Adrenal gland (tissue), 9 donors: ENCODE measurements at regions not wholly inside any gene's neighbourhood (a gene's known extent, or its start where the extent isn't known, plus 50 kb on each side); places are given as distances from the start of the nearest gene placed in this dataset.

ENCODE experiments used
- DNase-seq, 7 donors: peaks; one replicate each; pipeline ENCODE4 v3.0.0-alpha.2; 2019 to 2020
- H3K27ac ChIP-seq, 5 donors: fragments of 200-600 bp; sonication (generic) in 4 of 5; 1 replicate in 3 of 5; 2 replicates in 2 of 5; pipeline versions ENCODE4 v1.5.1 to v1.8.0; 2016 to 2020; ENCODE audit warnings: mild to moderate bottlenecking in 1 of 5
- H3K27me3 ChIP-seq: fragments of 200-600 bp; 2 replicates; pipeline ENCODE4 v1.8.0; 2021
- H3K36me3 ChIP-seq, 2 donors: fragments of 200-600 bp; replicated peaks in 1 of 2; 1 replicate in 1 of 2; 2 replicates in 1 of 2; pipeline versions ENCODE4 v1.5.1 to v1.8.0; 2018 to 2022
- H3K4me1 ChIP-seq, 2 donors: fragments of 200-600 bp; replicated peaks in 1 of 2; 1 replicate in 1 of 2; 2 replicates in 1 of 2; pipeline versions ENCODE4 v1.5.1 to v1.8.0; 2018 to 2021
- H3K4me3 ChIP-seq, 4 donors: fragments of 200-600 bp; sonication (generic) in 3 of 4; one replicate each; pipeline ENCODE4 v1.5.1; 2016 to 2018
- H3K9me3 ChIP-seq, 3 donors: fragments of 200-600 bp; sonication (generic) in 1 of 3; replicated peaks in 1 of 3; 1 replicate in 2 of 3; 2 replicates in 1 of 3; pipeline versions ENCODE4 v1.5.1 to v1.8.0; 2016 to 2021
- POLR2A ChIP-seq, 2 donors: fragments of 450-650 bp; IDR thresholded peaks; one replicate each; pipeline ENCODE4 v1.6.1; 2017; ENCODE audit warnings: antibody characterized with exemption in 2 of 2, mild to moderate bottlenecking in 2 of 2, moderate library complexity in 1 of 2
- WGBS, 4 donors: extraction: QIAGEN DNeasy Blood & Tissue Kit in 2 of 4; methylation state at CpG; one replicate each; pipeline versions ENCODE4 v1.1.5 to v1.1.7; 2013 to 2017; 5-methylcytosine and 5-hydroxymethylcytosine counted together
- intact Hi-C, 2 donors: fragments of 100-400 bp; cut with DNase I; formaldehyde crosslinking; loops; one replicate each; pipeline versions ENCODE4 v1.14.1 to v1.15.0; 2022 to 2023
- TF ChIP-seq, protein P1 (sequence below), 6 experiments: fragments of 450-650 bp in 4 of 6; fragments of 200-600 bp in 2 of 6; sonication (generic) in 1 of 6; IDR thresholded peaks; 1 replicate in 5 of 6; 2 replicates in 1 of 6; pipeline versions ENCODE4 v1.5.1 to v1.8.0; 2016 to 2021; ENCODE audit warnings: antibody characterized with exemption in 6 of 6, mild to moderate bottlenecking in 2 of 6, moderate library complexity in 1 of 6
- donor health status: healthy with polysubstance abuse.
- donor health status: Bipolar disorder and iron deficiency.
- donor health status: DM: yes; HTN: yes; CAD: no.
- donor health status: DM: no; HTN: no; CAD: no.
- donor health status: DM: no; HTN: no; CAD: no.

DNA sequence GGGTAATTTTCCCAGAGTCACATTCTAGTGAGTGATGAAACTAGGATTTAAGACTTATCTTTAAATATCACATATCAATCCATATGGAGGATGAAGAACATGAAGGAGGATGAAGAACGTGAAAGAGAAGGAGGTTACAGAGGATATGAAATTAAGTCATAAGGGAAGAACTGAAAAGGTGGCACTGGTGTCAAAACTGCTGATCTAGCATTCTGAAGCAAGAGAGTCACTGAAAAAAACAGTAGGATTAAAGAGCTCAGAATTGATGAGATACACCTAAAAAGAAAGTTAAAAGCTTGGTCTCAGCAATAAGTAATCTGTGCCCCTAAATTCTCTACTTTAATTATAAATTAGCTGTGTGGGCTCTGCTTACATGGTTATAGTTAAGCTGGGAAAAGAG lies 156.5 kb downstream of the KCTD12 start:
- no peak for DNase-seq
- TF ChIP-seq, protein P1, sequence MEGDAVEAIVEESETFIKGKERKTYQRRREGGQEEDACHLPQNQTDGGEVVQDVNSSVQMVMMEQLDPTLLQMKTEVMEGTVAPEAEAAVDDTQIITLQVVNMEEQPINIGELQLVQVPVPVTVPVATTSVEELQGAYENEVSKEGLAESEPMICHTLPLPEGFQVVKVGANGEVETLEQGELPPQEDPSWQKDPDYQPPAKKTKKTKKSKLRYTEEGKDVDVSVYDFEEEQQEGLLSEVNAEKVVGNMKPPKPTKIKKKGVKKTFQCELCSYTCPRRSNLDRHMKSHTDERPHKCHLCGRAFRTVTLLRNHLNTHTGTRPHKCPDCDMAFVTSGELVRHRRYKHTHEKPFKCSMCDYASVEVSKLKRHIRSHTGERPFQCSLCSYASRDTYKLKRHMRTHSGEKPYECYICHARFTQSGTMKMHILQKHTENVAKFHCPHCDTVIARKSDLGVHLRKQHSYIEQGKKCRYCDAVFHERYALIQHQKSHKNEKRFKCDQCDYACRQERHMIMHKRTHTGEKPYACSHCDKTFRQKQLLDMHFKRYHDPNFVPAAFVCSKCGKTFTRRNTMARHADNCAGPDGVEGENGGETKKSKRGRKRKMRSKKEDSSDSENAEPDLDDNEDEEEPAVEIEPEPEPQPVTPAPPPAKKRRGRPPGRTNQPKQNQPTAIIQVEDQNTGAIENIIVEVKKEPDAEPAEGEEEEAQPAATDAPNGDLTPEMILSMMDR (IDR thresholded peaks at IDR 0.05) = no peak
- no peak for TF ChIP-seq POLR2A (IDR thresholded peaks at IDR 0.05)
- Histone ChIP-seq H3K27me3 (no peaks in the 10 kb centered on the region), H3K4me3 (no peak overlapping the region), H3K36me3 (no peaks in the 10 kb centered on the region), H3K4me1 (peaks cover 1 to 8% of the 10 kb centered on the region in 2 donors), H3K27ac (no peak overlapping the region), H3K9me3 (no peaks in the 10 kb centered on the region)
- intact Hi-C loops = no loop called here
- WGBS, 4 donors = 76 to 83% (median 80%) methylated on average over 1 of the region's 1 CpG

DNA sequence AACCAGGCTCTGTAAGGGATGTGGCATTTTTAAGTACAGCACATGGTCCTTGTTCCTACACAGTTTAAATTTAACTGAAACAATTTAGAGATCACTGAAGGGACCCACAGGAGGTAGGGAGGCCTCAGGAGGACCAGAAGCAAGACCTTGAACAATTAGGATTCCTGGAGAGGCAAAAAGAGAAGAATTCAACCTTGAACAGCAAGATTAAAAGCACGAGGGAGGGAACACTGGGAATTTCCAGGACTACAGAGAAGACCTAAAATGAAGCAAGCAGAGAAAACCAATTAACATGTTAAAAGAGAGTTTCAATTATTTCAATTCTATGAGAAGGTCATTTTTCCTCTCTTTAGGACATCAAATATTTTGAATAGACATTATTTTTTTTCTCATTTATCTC lies 160.3 kb downstream of the KCTD12 start:
- H3K36me3 ChIP-seq = no peaks in the 10 kb centered on the region
- intact Hi-C loops = no loop called here
- H3K27me3 ChIP-seq = no peaks in the 10 kb centered on the region
- no peak overlapping the region for H3K27ac ChIP-seq
- TF ChIP-seq POLR2A (IDR thresholded peaks at IDR 0.05) = no peak
- TF ChIP-seq, protein P1 (IDR thresholded peaks at IDR 0.05) = no peak
- no peak for DNase-seq
- no peaks in the 10 kb centered on the region for H3K9me3 ChIP-seq
- WGBS, 4 donors = 33 to 45% (median 35%) methylated on average over 1 of the region's 1 CpG
- H3K4me1 ChIP-seq = peaks cover 12 to 16% of the 10 kb centered on the region in 2 donors
- no peak overlapping the region for H3K4me3 ChIP-seq

DNA sequence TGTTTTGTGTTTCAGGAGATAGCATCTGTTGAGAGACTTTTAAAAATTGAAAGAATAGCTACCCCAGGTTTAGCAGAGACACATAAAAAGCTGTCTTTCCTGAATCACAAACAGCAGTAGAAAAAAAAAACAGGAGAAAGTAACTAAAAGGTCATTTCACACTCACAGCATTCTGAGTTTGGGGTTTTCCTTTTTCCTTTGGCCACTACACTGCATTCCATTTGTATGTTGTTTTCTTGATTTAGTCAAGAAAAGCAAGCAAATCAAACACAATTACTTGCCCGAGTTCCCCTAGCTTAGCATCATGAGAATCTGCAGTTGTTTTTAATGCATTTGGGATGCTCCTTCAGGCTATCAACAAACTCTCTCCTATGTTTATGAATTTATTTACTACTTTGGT lies 161.0 kb downstream of the KCTD12 start:
- H3K36me3 ChIP-seq = no peaks in the 10 kb centered on the region
- no peak overlapping the region for H3K27ac ChIP-seq
- H3K9me3 ChIP-seq = no peaks in the 10 kb centered on the region
- DNase-seq = no peak
- intact Hi-C loops = no loop called here
- no peak for TF ChIP-seq POLR2A (IDR thresholded peaks at IDR 0.05)
- TF ChIP-seq, protein P1 (IDR thresholded peaks at IDR 0.05) = no peak
- 0 to 67% (median 21%) methylated on average over 1 of the region's 1 CpG for WGBS, 4 donors
- H3K27me3 ChIP-seq = no peaks in the 10 kb centered on the region
- H3K4me3 ChIP-seq = no peak overlapping the region
- H3K4me1 ChIP-seq = peaks cover 12 to 16% of the 10 kb centered on the region in 2 donors

DNA sequence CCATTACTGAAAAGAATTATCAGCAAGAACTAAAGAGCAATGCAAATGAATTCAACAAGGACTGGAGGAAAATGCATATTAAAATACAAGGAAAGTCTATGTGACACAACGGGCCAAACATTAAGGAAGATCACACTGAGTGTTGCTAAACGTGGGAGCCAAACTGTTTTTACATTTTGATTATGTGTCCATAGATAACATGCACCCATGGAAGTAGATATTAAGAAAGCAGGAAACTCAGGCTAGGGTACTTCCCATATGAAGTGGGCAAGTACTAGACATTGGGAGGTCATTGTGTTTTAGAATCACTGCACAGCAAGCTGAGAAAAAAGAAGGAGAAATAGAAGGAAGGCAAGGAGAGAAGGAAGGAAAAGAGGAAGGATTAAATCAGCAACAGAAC lies 161.8 kb downstream of the KCTD12 start:
- peaks cover 12 to 16% of the 10 kb centered on the region in 2 donors for H3K4me1 ChIP-seq
- TF ChIP-seq, protein P1 (IDR thresholded peaks at IDR 0.05) = no peak
- no peak for TF ChIP-seq POLR2A (IDR thresholded peaks at IDR 0.05)
- no peak overlapping the region for H3K4me3 ChIP-seq
- intact Hi-C loops = no loop called here
- no peaks in the 10 kb centered on the region for H3K27me3 ChIP-seq
- no peaks in the 10 kb centered on the region for H3K9me3 ChIP-seq
- DNase-seq = no peak
- WGBS, 4 donors = 63 to 77% (median 68%) methylated on average over 2 of the region's 2 CpGs
- H3K27ac ChIP-seq = no peak overlapping the region
- no peaks in the 10 kb centered on the region for H3K36me3 ChIP-seq
